HFFc6 (cell line): ENCODE measurements at regions not wholly inside any gene's neighbourhood (a gene's known extent, or its start where the extent isn't known, plus 50 kb on each side); places are given as distances from the start of the nearest gene placed in this dataset.

ENCODE experiments used
- DNase-seq: peaks from one replicate; pipeline ENCODE4 v3.0.0-alpha.2; 2018
- H3K27ac Mint-ChIP-seq: 2 replicates; pipeline ENCODE4 v1.8.0; 2020; ENCODE audit warnings: mild to moderate bottlenecking, mixed read lengths
- H3K27me3 Mint-ChIP-seq: 2 replicates; pipeline ENCODE4 v1.8.0; 2021; ENCODE audit warnings: mild to moderate bottlenecking, moderate library complexity, mixed read lengths; ENCODE audit not compliant: insufficient read depth
- H3K36me3 Mint-ChIP-seq: 2 replicates; pipeline ENCODE4 v1.8.0; 2021; ENCODE audit warnings: low read depth, mixed read lengths
- H3K4me1 Mint-ChIP-seq: 2 replicates; pipeline ENCODE4 v1.8.0; 2020; ENCODE audit warnings: low read depth, mixed read lengths
- H3K4me3 Mint-ChIP-seq: 2 replicates; pipeline ENCODE4 v1.8.0; 2020; ENCODE audit warnings: mild to moderate bottlenecking, moderate library complexity, mixed read lengths
- H3K9me3 Mint-ChIP-seq: 2 replicates; pipeline ENCODE4 v1.8.0; 2020; ENCODE audit warnings: mild to moderate bottlenecking, mixed read lengths
- CTCF ChIP-seq: fragments of 200-600 bp; sonication (generic); IDR thresholded peaks from 2 replicates; pipeline ENCODE4 v1.5.0; 2021; ENCODE audit warnings: antibody characterized with exemption, mild to moderate bottlenecking

DNA sequence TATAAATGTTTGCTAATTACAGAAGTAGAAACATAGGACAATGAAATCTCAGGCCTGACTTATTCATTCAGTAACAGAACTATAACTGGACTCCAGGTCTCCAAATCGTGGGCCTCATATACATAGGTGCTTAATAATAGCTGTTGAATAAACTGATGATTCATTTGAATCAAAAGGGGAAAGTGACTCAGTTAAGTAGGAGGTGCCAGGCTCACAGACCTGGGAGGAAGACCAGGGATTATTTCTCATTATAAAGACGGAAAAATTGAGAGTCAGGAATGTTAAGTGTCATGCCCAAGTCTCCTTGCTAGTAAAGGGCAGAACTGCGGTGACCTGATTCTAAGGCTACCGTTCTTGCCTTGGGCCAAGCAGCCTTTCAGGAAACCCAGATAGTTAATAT, 131.5 kb downstream of the HS3ST1 start:
- no peaks in the 10 kb centered on the region for H3K4me1 Mint-ChIP-seq
- H3K27ac Mint-ChIP-seq = no peak overlapping the region
- TF ChIP-seq CTCF = no peak
- peaks cover 52% of the 10 kb centered on the region for H3K9me3 Mint-ChIP-seq
- no peak for DNase-seq
- no peak overlapping the region for H3K4me3 Mint-ChIP-seq
- no peaks in the 10 kb centered on the region for H3K36me3 Mint-ChIP-seq
- H3K27me3 Mint-ChIP-seq = no peaks in the 10 kb centered on the region

DNA sequence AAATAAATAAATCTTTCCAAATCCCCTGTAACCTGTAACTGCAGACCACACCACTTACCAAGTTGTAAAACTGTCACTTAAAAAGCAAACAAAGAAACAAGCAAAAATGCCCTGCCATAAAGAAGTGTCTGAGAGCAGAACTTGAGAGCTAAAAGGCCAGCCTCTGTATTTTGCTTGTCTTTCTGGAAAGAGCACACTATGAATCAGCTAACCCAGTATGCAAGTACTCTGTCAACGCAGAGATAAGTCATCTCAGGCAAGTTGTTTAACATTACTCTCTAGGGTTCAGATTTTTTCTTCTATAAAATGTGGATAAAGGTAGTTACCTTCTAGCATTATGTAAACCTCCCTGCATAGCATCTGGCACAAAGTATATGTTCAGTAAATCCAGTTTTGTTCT, 134.8 kb downstream of the HS3ST1 start:
- Mint-ChIP-seq H3K4me3 (no peak overlapping the region), H3K27ac (no peak overlapping the region), H3K27me3 (peaks cover 2% of the 10 kb centered on the region; the same call in 1 of the 2 replicates), H3K36me3 (peaks cover 6% of the 10 kb centered on the region), H3K9me3 (peaks cover 58% of the 10 kb centered on the region), H3K4me1 (no peaks in the 10 kb centered on the region)
- no peak for DNase-seq
- TF ChIP-seq CTCF = no peak

GRCh38 chr4:11287055-11287454, 141.6 kb downstream of the HS3ST1 start:
- no peak for DNase-seq
- TF ChIP-seq CTCF = no peak
- Mint-ChIP-seq H3K36me3 (peaks cover 9% of the 10 kb centered on the region), H3K9me3 (peaks cover 59% of the 10 kb centered on the region), H3K27me3 (peaks cover 2% of the 10 kb centered on the region), H3K4me1 (no peaks in the 10 kb centered on the region), H3K27ac (no peak overlapping the region), H3K4me3 (no peak overlapping the region)

DNA sequence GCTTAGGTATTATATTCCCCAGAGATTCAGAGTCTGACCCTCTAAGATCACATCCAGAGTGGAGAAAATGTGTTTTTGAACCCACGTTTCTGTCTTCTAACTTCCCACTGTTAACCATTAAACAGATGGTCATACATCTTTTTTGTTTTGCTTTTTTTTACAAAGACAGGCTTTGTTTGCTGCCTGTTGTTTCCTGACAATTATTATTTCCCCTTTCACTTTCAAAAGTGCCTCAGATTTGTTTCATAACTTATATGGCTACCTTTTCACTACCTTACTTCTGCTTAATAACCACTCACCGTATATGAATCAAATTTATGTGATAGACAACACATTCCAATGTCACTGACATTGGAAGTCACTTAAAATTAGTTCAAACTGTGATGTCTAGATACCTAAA, 142.2 kb downstream of the HS3ST1 start:
- no peak for TF ChIP-seq CTCF
- peaks cover 54% of the 10 kb centered on the region for H3K9me3 Mint-ChIP-seq
- H3K27ac Mint-ChIP-seq = no peak overlapping the region
- H3K4me3 Mint-ChIP-seq = no peak overlapping the region
- DNase-seq = no peak
- H3K36me3 Mint-ChIP-seq = 0 out of 2 replicates have a peak, but pooled peaks cover 4% of the 10 kb centered on the region
- no peaks in the 10 kb centered on the region; the same call in 1 of the 2 replicates for H3K27me3 Mint-ChIP-seq
- H3K4me1 Mint-ChIP-seq = no peaks in the 10 kb centered on the region

DNA sequence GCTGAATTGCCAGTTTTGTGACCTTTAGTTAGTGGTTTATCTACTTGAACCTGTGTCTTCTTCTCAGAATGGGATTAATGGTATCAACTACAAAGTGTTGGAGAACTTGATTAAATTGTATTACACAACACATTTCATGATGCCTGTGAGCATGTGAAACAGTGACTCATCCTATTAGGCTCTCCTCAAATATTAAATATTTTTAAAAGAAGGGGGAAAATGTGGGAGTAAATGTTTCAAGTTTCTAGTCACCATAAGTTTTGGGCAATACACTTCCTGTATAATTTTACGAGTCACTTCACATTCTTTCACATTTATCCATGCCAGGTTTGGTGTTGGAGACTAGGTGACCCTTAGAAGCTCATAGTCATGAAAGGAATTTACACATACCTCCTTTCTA, 147.0 kb downstream of the HS3ST1 start:
- H3K27ac Mint-ChIP-seq = no peak overlapping the region
- DNase-seq = no peak
- H3K4me3 Mint-ChIP-seq = no peak overlapping the region
- H3K27me3 Mint-ChIP-seq = no peaks in the 10 kb centered on the region
- no peak for TF ChIP-seq CTCF
- peaks cover 57% of the 10 kb centered on the region for H3K9me3 Mint-ChIP-seq
- no peaks in the 10 kb centered on the region for H3K4me1 Mint-ChIP-seq
- 0 out of 2 replicates have a peak, but pooled peaks cover 4% of the 10 kb centered on the region for H3K36me3 Mint-ChIP-seq

- Mint-ChIP-seq H3K36me3 (no peaks in the 10 kb centered on the region; the same call in 1 of the 2 replicates), H3K27me3 (peaks cover 2% of the 10 kb centered on the region; the same call in 1 of the 2 replicates), H3K9me3 (peaks cover 57% of the 10 kb centered on the region), H3K4me1 (no peaks in the 10 kb centered on the region), H3K27ac (no peak overlapping the region), H3K4me3 (no peak overlapping the region)
- DNase-seq = no peak
- no peak for TF ChIP-seq CTCF
Observed at GRCh38 chr4:11271263-11271662, 157.4 kb downstream of the HS3ST1 start.
